PC-3 (cell line): ENCODE measurements at regions not wholly inside any gene's neighbourhood (a gene's known extent, or its start where the extent isn't known, plus 50 kb on each side); places are given as distances from the start of the nearest gene placed in this dataset.

ENCODE experiments used
- CTCF ChIP-seq: fragments of 300-600 bp; sonication (generic); conservative IDR thresholded peaks from 2 replicates; pipeline ENCODE4 v1.5.1; 2017; ENCODE audit warnings: antibody characterized with exemption, low read depth, mild to moderate bottlenecking, low read length
- EZH2 ChIP-seq: fragments of 300-600 bp; sonication (generic); IDR thresholded peaks from one replicate; pipeline ENCODE4 v1.6.1; 2017; ENCODE audit warnings: antibody characterized with exemption, mild to moderate bottlenecking, low read length; ENCODE audit not compliant: unreplicated experiment

DNA sequence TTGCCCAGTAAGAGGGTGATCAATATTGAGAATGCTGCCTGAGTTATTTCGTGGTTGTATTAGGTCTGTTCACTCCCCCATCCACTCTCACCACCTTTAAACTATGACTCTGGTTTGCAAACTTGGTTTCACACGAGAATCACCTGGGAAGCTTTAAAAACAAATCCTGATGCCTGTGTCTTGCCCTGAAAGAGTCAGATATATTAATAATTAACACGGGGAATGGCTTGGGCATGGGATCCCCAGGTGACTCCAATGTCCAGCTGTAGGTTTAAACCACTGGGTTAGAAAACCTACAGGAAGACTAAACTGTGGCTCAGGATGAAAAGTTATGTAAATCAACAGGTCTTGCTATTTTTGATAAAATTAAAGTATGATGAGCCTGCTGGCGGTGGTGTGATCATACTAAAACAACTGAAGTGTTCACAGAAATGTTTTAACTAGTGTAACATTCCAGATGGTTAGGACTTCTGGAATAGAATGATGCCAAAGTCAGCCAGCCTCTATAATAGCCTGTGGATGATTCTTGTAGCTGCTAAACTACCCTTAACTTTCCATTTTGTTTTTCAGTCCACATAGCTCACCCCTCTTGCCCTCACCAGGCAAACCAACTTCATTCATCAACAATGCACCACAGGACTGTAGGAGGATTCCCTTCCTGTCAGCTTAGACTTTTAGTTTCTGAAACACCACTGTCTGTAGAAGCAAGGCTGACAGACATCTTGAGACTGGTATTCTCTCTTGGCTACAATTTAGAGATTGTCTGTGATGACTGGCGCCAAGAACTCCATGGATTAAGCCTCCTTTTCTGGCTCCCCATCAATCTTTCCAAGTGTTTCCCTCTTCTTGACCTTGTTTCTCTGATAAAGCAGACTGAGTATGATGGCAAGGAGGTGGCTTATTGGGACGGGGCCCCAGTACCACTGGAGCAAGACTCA, 119.1 kb upstream of the ADAMTS9 start:
- TF ChIP-seq EZH2 = no peak
- no peak for TF ChIP-seq CTCF
